GM04503 (cell line): ENCODE measurements at regions not wholly inside any gene's neighbourhood (a gene's known extent, or its start where the extent isn't known, plus 50 kb on each side); places are given as distances from the start of the nearest gene placed in this dataset.
"Not testable (repeated sequence)": the region's sequence is repeated elsewhere in the genome, so short reads cannot be mapped to it uniquely, and the experiment has no call there.

ENCODE experiments used
- DNase-seq: peaks from one replicate; pipeline ENCODE4 v3.0.0-alpha.2; 2012; ENCODE audit warnings: low read depth

GRCh38 chr16:66242672-66243071 lies 123.8 kb upstream of the CDH5 start:
- no peak for DNase-seq

- DNase-seq, result not testable (repeated sequence)
These were observed 124.3 kb upstream of the CDH5 start for GRCh38 chr16:66242206-66242605.

GRCh38 chr16:66240631-66241395 lies 125.7 kb upstream of the CDH5 start:
- no peak for DNase-seq

- DNase-seq, result no peak
These were observed 126.4 kb upstream of the CDH5 start for GRCh38 chr16:66240088-66240487.

- no peak for DNase-seq
These were observed 127.8 kb upstream of the CDH5 start for GRCh38 chr16:66238696-66239095.

- DNase-seq, result no peak
These were observed 130.2 kb upstream of the CDH5 start for GRCh38 chr16:66236301-66236700.

- no peak for DNase-seq
These were observed 134.9 kb upstream of the CDH5 start for GRCh38 chr16:66231452-66232160.

- no peak for DNase-seq
These were observed 136.8 kb upstream of the CDH5 start for GRCh38 chr16:66229651-66230050.

GRCh38 chr16:66228792-66229191 lies 137.7 kb upstream of the CDH5 start:
- DNase-seq, result no peak

GRCh38 chr16:66227766-66228530 lies 138.5 kb upstream of the CDH5 start:
- DNase-seq, result no peak

GRCh38 chr16:66226762-66227161 lies 139.7 kb upstream of the CDH5 start:
- DNase-seq, result no peak

- no peak for DNase-seq
These were observed 140.8 kb upstream of the CDH5 start for GRCh38 chr16:66225696-66226095.

GRCh38 chr16:66224626-66225025 lies 141.9 kb upstream of the CDH5 start:
- DNase-seq, result no peak

- no peak for DNase-seq
These were observed 142.3 kb upstream of the CDH5 start for GRCh38 chr16:66224186-66224585.

GRCh38 chr16:66223176-66223780 lies 143.2 kb upstream of the CDH5 start:
- no peak for DNase-seq

GRCh38 chr16:66222756-66223155 lies 143.7 kb upstream of the CDH5 start:
- no peak for DNase-seq

- no peak for DNase-seq
These were observed 145.8 kb upstream of the CDH5 start for GRCh38 chr16:66220702-66221101.

- no peak for DNase-seq
These were observed 147.0 kb upstream of the CDH5 start for GRCh38 chr16:66219491-66219890.

GRCh38 chr16:66212428-66212827 lies 154.1 kb upstream of the CDH5 start:
- DNase-seq, result no peak

- DNase-seq, result no peak
These were observed 154.8 kb upstream of the CDH5 start for GRCh38 chr16:66211651-66212050.

GRCh38 chr16:66207883-66208265 lies 158.6 kb upstream of the CDH5 start:
- no peak for DNase-seq

- no peak for DNase-seq
These were observed 159.2 kb upstream of the CDH5 start for GRCh38 chr16:66207139-66207882.
